ENCODE measurements at regions not wholly inside any gene's neighbourhood (a gene's known extent, or its start where the extent isn't known, plus 50 kb on each side); places are given as distances from the start of the nearest gene placed in this dataset.

GRCh38 chr3:102165367-102165766 lies 269.4 kb upstream of the ZPLD1 start:
- CTCF ChIA-PET = interaction anchor here (0.9 kb wide), 1 partner anchor 15 kb away, joined by 4 read pairs; no protein-coding TSS in a partner anchor
- no peak for TF ChIP-seq EZH2 (IDR thresholded peaks at IDR 0.05; ENCODE audit: borderline replicate concordance, insufficient read depth, low read depth, low read length, poor library complexity, severe bottlenecking)
- TF ChIP-seq, protein P1, sequence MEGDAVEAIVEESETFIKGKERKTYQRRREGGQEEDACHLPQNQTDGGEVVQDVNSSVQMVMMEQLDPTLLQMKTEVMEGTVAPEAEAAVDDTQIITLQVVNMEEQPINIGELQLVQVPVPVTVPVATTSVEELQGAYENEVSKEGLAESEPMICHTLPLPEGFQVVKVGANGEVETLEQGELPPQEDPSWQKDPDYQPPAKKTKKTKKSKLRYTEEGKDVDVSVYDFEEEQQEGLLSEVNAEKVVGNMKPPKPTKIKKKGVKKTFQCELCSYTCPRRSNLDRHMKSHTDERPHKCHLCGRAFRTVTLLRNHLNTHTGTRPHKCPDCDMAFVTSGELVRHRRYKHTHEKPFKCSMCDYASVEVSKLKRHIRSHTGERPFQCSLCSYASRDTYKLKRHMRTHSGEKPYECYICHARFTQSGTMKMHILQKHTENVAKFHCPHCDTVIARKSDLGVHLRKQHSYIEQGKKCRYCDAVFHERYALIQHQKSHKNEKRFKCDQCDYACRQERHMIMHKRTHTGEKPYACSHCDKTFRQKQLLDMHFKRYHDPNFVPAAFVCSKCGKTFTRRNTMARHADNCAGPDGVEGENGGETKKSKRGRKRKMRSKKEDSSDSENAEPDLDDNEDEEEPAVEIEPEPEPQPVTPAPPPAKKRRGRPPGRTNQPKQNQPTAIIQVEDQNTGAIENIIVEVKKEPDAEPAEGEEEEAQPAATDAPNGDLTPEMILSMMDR (IDR thresholded peaks at IDR 0.05) = no peak

DNA sequence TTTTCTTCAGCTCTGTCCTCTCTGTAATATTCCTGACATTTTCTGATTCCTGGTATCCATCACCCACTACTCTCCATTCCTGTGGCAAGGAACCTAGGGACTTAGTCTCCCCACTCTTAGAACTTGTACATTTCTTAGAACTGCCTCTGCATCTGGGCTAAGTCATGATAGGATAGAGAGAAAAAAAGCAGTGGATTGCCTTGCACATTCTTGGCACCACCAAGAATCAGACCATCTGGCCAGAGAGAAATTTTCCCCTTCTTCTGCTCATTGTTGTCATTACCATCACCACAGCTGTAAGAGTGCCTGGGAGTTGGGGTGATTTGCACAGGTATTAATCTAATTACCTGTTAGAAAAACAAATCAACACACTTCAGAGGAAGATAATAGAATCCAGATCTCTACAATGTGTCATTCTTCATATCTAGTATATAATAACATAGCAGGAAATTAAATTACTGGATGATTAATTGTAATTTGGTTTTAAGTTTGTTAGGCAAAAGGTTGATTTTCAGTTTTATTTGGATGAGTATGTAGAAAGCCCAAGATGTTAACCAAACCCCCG lies 264.8 kb upstream of the ZPLD1 start:
- H3K4me3 Mint-ChIP-seq = no peak overlapping the region
- DNase-seq = no peak
- POLR2A ChIA-PET = no interaction called here

More at GRCh38 chr3:102165367-102165766, 269.4 kb upstream of the ZPLD1 start:
- H2AFZ ChIP-seq (ENCODE audit: insufficient read depth, low read depth, low read length, poor library complexity, severe bottlenecking) = no peak overlapping the region
- H3K4me1 ChIP-seq (ENCODE audit: control insufficient read depth in 2 of 2, insufficient read depth in 2 of 2, low read length in 2 of 2) = no peaks in the 10 kb centered on the region
- no peaks in the 10 kb centered on the region for H3K9me3 ChIP-seq (ENCODE audit: control extremely low read depth in 1 of 3, control insufficient read depth in 2 of 3, insufficient read depth in 1 of 3, low read length in 2 of 3)
- H3K27ac ChIP-seq (ENCODE audit: low read length in 2 of 2) = no peak overlapping the region
- no CpG with 5 or more reads among the region's 1 CpG for WGBS (ENCODE audit: insufficient coverage)
- H3K9me3 Mint-ChIP-seq (ENCODE audit: insufficient read depth) = no peaks in the 10 kb centered on the region
- DNase-seq (no peak), ATAC-seq (ENCODE audit: low read depth) (no peak)
- no peaks in the 10 kb centered on the region for H3K4me1 Mint-ChIP-seq
- H4K20me1 ChIP-seq (ENCODE audit: control insufficient read depth, insufficient read depth, low read length, poor library complexity, severe bottlenecking) = no peaks in the 10 kb centered on the region
- no peaks in the 10 kb centered on the region for H3K79me2 ChIP-seq (ENCODE audit: control insufficient read depth, insufficient read depth, low read length)
- H3K27ac Mint-ChIP-seq = no peak overlapping the region
- H3K27me3 Mint-ChIP-seq = no peaks in the 10 kb centered on the region
- H3K4me3 ChIP-seq (ENCODE audit: control extremely low read depth in 1 of 5, extremely low read depth in 1 of 5, insufficient read depth in 1 of 5, low read depth in 2 of 5, low read length in 4 of 5) = no peak overlapping the region
- H3K4me2 ChIP-seq (replicated peaks; ENCODE audit: low read depth, low read length, poor library complexity, severe bottlenecking) = no peak overlapping the region
- H3K9ac ChIP-seq (ENCODE audit: low read length) = no peak overlapping the region
- H3K4me3 Mint-ChIP-seq = no peak overlapping the region
- POLR2A ChIA-PET = no interaction called here
- no peaks in the 10 kb centered on the region for H3K36me3 ChIP-seq (replicated peaks in 1 of 2; ENCODE audit: control extremely low read depth in 1 of 2, control insufficient read depth in 1 of 2, extremely low read depth in 1 of 2, insufficient read depth in 2 of 2, low read length in 1 of 2)
- intact Hi-C loops (cut with micrococcal nuclease) = no loop called here
- no peaks in the 10 kb centered on the region for H3K27me3 ChIP-seq (replicated peaks in 1 of 4; ENCODE audit: control extremely low read depth in 1 of 4, control insufficient read depth in 3 of 4, insufficient read depth in 4 of 4, low read length in 3 of 4)

More for the DNA sequence above, 264.8 kb upstream of the ZPLD1 start:
- no peak overlapping the region for H3K9ac ChIP-seq (ENCODE audit: low read length)
- no peak overlapping the region for H3K4me3 ChIP-seq (ENCODE audit: control extremely low read depth in 1 of 5, extremely low read depth in 1 of 5, insufficient read depth in 1 of 5, low read depth in 2 of 5, low read length in 4 of 5)
- ATAC-seq (ENCODE audit: low read depth) = no peak
- H2AFZ ChIP-seq (ENCODE audit: insufficient read depth, low read depth, low read length, poor library complexity, severe bottlenecking) = no peak overlapping the region
- no peak overlapping the region for H3K4me2 ChIP-seq (replicated peaks; ENCODE audit: low read depth, low read length, poor library complexity, severe bottlenecking)
- H3K27me3 ChIP-seq (replicated peaks in 1 of 4; ENCODE audit: control extremely low read depth in 1 of 4, control insufficient read depth in 3 of 4, insufficient read depth in 4 of 4, low read length in 3 of 4) = no peaks in the 10 kb centered on the region
- no peaks in the 10 kb centered on the region for H3K9me3 ChIP-seq (ENCODE audit: control extremely low read depth in 1 of 3, control insufficient read depth in 2 of 3, insufficient read depth in 1 of 3, low read length in 2 of 3)
- H3K9me3 Mint-ChIP-seq (ENCODE audit: insufficient read depth) = no peaks in the 10 kb centered on the region
- intact Hi-C loops (cut with micrococcal nuclease) = no loop called here
- 100% methylated on average over 1 of the region's 1 CpG for WGBS (ENCODE audit: insufficient coverage)
- H3K36me3 ChIP-seq (replicated peaks in 1 of 2; ENCODE audit: control extremely low read depth in 1 of 2, control insufficient read depth in 1 of 2, extremely low read depth in 1 of 2, insufficient read depth in 2 of 2, low read length in 1 of 2) = no peaks in the 10 kb centered on the region
- H3K27me3 Mint-ChIP-seq = no peaks in the 10 kb centered on the region
- TF ChIP-seq EZH2 (IDR thresholded peaks at IDR 0.05; ENCODE audit: borderline replicate concordance, insufficient read depth, low read depth, low read length, poor library complexity, severe bottlenecking) = no peak
- TF ChIP-seq, protein P1 (IDR thresholded peaks at IDR 0.05) = no peak
- H3K4me1 Mint-ChIP-seq = no peaks in the 10 kb centered on the region
- H3K4me1 ChIP-seq (ENCODE audit: control insufficient read depth in 2 of 2, insufficient read depth in 2 of 2, low read length in 2 of 2) = no peaks in the 10 kb centered on the region
- no peak overlapping the region for H3K27ac ChIP-seq (ENCODE audit: low read length in 2 of 2)
- H3K79me2 ChIP-seq (ENCODE audit: control insufficient read depth, insufficient read depth, low read length) = no peaks in the 10 kb centered on the region
- no peak overlapping the region for H3K27ac Mint-ChIP-seq
- H4K20me1 ChIP-seq (ENCODE audit: control insufficient read depth, insufficient read depth, low read length, poor library complexity, severe bottlenecking) = no peaks in the 10 kb centered on the region
- CTCF ChIA-PET = no interaction called here

Data from B cell (primary cell).